ENCODE measurements at regions not wholly inside any gene's neighbourhood (a gene's known extent, or its start where the extent isn't known, plus 50 kb on each side); places are given as distances from the start of the nearest gene placed in this dataset.

GRCh38 chr17:56652628-56653027, 59.1 kb downstream of the NOG start:
- CTCF ChIA-PET, result no interaction called here

GRCh38 chr17:56653877-56654276, 60.4 kb downstream of the NOG start:
- ChIA-PET CTCF (interaction anchor here (0.6 kb wide), 1 partner anchor 531 kb away, joined by 3 read pairs; no protein-coding TSS in a partner anchor), POLR2A (interaction anchor here (0.6 kb wide), 1 partner anchor 9 kb away, joined by 3 read pairs; no protein-coding TSS in a partner anchor)
- ATAC-seq, result peak; percentile 98
- no TSS peak for BruUV-seq (replicated peaks)
- in situ Hi-C loops (cut with HindIII; ENCODE audit: low pct_unique_long_range_greater_than_20kb, low sequenced_read_pairs), result no loop called here
- no peaks in the 10 kb centered on the region; the same call in 1 of the 2 replicates for H3K4me1 ChIP-seq (ENCODE audit: control insufficient read depth, insufficient read depth, low read length)
- TF ChIP-seq TCF7L2 (IDR thresholded peaks at IDR 0.05; ENCODE audit: low read depth, low read length), result no peak
- TF ChIP-seq SIN3A (IDR thresholded peaks at IDR 0.05; ENCODE audit: borderline replicate concordance, insufficient read depth, low read depth, low read length), result no peak
- TF ChIP-seq CTCF (IDR thresholded peaks at IDR 0.05), result peak; percentile 79
- no peak overlapping the region for H3K4me3 ChIP-seq (ENCODE audit: low read depth in 2 of 2, low read length in 2 of 2)
- H3K27me3 ChIP-seq (ENCODE audit: control insufficient read depth, insufficient read depth, low read length), result no peaks in the 10 kb centered on the region
- peak; percentile 39 for DNase-seq (ENCODE audit: low read depth, low spot score)
- no peak overlapping the region; the same call in 1 of the 2 replicates for H3K27ac ChIP-seq (ENCODE audit: low read length)
- no peaks in the 10 kb centered on the region for H3K9me3 ChIP-seq (ENCODE audit: control insufficient read depth, insufficient read depth, low read depth, low read length)
- intact Hi-C loops (cut with micrococcal nuclease; ENCODE audit: unreplicated experiment), result loop anchor here (2.0 kb wide), 1 partner anchor 61 kb away; the partner anchor contains the start of gene NOG
- no peaks in the 10 kb centered on the region for H3K36me3 ChIP-seq (ENCODE audit: control insufficient read depth, insufficient read depth, low read length)

More at GRCh38 chr17:56652628-56653027, 59.1 kb downstream of the NOG start:
- BruUV-seq (replicated peaks), result no TSS peak
- DNase-seq (ENCODE audit: low read depth, low spot score) (no peak), ATAC-seq (no peak)
- H3K9me3 ChIP-seq (ENCODE audit: control insufficient read depth, insufficient read depth, low read depth, low read length), result no peaks in the 10 kb centered on the region
- no peaks in the 10 kb centered on the region; the same call in 1 of the 2 replicates for H3K4me1 ChIP-seq (ENCODE audit: control insufficient read depth, insufficient read depth, low read length)
- intact Hi-C loops (cut with micrococcal nuclease; ENCODE audit: unreplicated experiment) (no loop called here), in situ Hi-C loops (cut with HindIII; ENCODE audit: low pct_unique_long_range_greater_than_20kb, low sequenced_read_pairs) (no loop called here)
- H3K27me3 ChIP-seq (ENCODE audit: control insufficient read depth, insufficient read depth, low read length), result no peaks in the 10 kb centered on the region
- H3K27ac ChIP-seq (ENCODE audit: low read length), result no peak overlapping the region
- TF ChIP-seq TCF7L2 (IDR thresholded peaks at IDR 0.05; ENCODE audit: low read depth, low read length), result no peak
- TF ChIP-seq CTCF (IDR thresholded peaks at IDR 0.05), result no peak
- no peak for TF ChIP-seq SIN3A (IDR thresholded peaks at IDR 0.05; ENCODE audit: borderline replicate concordance, insufficient read depth, low read depth, low read length)
- TF ChIP-seq REST (IDR thresholded peaks at IDR 0.05; ENCODE audit: insufficient read depth in 1 of 2, low read depth in 2 of 2, low read length in 1 of 2), result no peak
- TF ChIP-seq POLR2AphosphoS5 (IDR thresholded peaks at IDR 0.05; ENCODE audit: low read depth, low read length), result no peak
- H3K36me3 ChIP-seq (ENCODE audit: control insufficient read depth, insufficient read depth, low read length), result no peaks in the 10 kb centered on the region
- POLR2A ChIA-PET, result no interaction called here
- H3K4me3 ChIP-seq (ENCODE audit: low read depth in 2 of 2, low read length in 2 of 2), result no peak overlapping the region

Measured in Panc1 (cell line).